ENCODE measurements at regions not wholly inside any gene's neighbourhood (a gene's known extent, or its start where the extent isn't known, plus 50 kb on each side); places are given as distances from the start of the nearest gene placed in this dataset.

DNA sequence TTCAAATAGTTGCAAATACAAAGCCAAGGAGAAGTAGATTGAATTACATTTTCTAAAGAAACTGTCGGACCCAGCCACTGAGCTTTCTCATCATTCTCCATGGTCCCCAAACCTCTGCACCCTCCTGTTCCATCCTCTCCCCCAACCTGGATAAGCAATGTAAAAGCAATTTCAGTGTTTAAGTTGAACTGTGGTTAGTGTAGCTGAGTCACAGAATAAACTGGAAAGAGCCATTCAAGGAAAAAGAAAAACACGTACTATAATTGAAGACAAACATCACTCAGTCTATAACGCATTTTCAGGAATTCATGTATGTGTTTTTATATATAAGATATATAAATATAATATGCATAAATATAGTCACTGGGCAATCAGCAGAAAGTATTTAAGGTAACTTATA lies 54.1 kb upstream of the TMEM161B start:
- DNase-seq (ENCODE audit: low read depth), result no peak
- no peak overlapping the region for H3K4me3 ChIP-seq (ENCODE audit: low read length)
- TF ChIP-seq, protein P1, sequence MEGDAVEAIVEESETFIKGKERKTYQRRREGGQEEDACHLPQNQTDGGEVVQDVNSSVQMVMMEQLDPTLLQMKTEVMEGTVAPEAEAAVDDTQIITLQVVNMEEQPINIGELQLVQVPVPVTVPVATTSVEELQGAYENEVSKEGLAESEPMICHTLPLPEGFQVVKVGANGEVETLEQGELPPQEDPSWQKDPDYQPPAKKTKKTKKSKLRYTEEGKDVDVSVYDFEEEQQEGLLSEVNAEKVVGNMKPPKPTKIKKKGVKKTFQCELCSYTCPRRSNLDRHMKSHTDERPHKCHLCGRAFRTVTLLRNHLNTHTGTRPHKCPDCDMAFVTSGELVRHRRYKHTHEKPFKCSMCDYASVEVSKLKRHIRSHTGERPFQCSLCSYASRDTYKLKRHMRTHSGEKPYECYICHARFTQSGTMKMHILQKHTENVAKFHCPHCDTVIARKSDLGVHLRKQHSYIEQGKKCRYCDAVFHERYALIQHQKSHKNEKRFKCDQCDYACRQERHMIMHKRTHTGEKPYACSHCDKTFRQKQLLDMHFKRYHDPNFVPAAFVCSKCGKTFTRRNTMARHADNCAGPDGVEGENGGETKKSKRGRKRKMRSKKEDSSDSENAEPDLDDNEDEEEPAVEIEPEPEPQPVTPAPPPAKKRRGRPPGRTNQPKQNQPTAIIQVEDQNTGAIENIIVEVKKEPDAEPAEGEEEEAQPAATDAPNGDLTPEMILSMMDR (IDR thresholded peaks at IDR 0.05; ENCODE audit: insufficient read depth, low read depth, low read length, missing control alignments), result no peak
